Ureter (tissue), 1 donor: ENCODE measurements at regions not wholly inside any gene's neighbourhood (a gene's known extent, or its start where the extent isn't known, plus 50 kb on each side); places are given as distances from the start of the nearest gene placed in this dataset.

Source experiments
- DNase-seq: peaks from one replicate; pipeline ENCODE4 v3.0.0-alpha.2; 2020; ENCODE audit warnings: low spot score
- donor health status: DM: yes; HTN: yes; CAD: no.

GRCh38 chr17:69851736-69852135, 223.3 kb upstream of the KCNJ16 start:
- no peak for DNase-seq

- no peak for DNase-seq
Measured at GRCh38 chr17:69853541-69854224, 221.3 kb upstream of the KCNJ16 start.

- DNase-seq = no peak
Measured at GRCh38 chr17:69854225-69854780, 220.7 kb upstream of the KCNJ16 start.

GRCh38 chr17:69856946-69857345, 218.1 kb upstream of the KCNJ16 start:
- DNase-seq = no peak

GRCh38 chr17:69857412-69857835, 217.6 kb upstream of the KCNJ16 start:
- no peak for DNase-seq

GRCh38 chr17:69858460-69858859, 216.6 kb upstream of the KCNJ16 start:
- DNase-seq = no peak

- DNase-seq = no peak
Measured at GRCh38 chr17:69860142-69860680, 214.8 kb upstream of the KCNJ16 start.

- no peak for DNase-seq
Measured at GRCh38 chr17:69864462-69864861, 210.6 kb upstream of the KCNJ16 start.

- DNase-seq = no peak
Measured at GRCh38 chr17:69869667-69870066, 205.4 kb upstream of the KCNJ16 start.

- DNase-seq = no peak
Measured at GRCh38 chr17:69870091-69870530, 204.9 kb upstream of the KCNJ16 start.

GRCh38 chr17:69870751-69871199, 204.2 kb upstream of the KCNJ16 start:
- no peak for DNase-seq

GRCh38 chr17:69871318-69871717, 203.7 kb upstream of the KCNJ16 start:
- no peak for DNase-seq

- DNase-seq = no peak
Measured at GRCh38 chr17:69872675-69873262, 202.3 kb upstream of the KCNJ16 start.

- DNase-seq = no peak
Measured at GRCh38 chr17:69874175-69874670, 200.8 kb upstream of the KCNJ16 start.

GRCh38 chr17:69876757-69877156, 198.3 kb upstream of the KCNJ16 start:
- DNase-seq = no peak

- DNase-seq = no peak
Measured at GRCh38 chr17:69878661-69879060, 196.4 kb upstream of the KCNJ16 start.

- DNase-seq = no peak
Measured at GRCh38 chr17:69879576-69879975, 195.4 kb upstream of the KCNJ16 start.

- DNase-seq = no peak
Measured at GRCh38 chr17:69880591-69881112, 194.4 kb upstream of the KCNJ16 start.

- no peak for DNase-seq
Measured at GRCh38 chr17:69882281-69882680, 192.7 kb upstream of the KCNJ16 start.

- no peak for DNase-seq
Measured at GRCh38 chr17:69883120-69883519, 191.9 kb upstream of the KCNJ16 start.

- no peak for DNase-seq
Measured at GRCh38 chr17:69884356-69884755, 190.7 kb upstream of the KCNJ16 start.

GRCh38 chr17:69884846-69885245, 190.2 kb upstream of the KCNJ16 start:
- DNase-seq = no peak

GRCh38 chr17:69898601-69899000, 176.4 kb upstream of the KCNJ16 start:
- no peak for DNase-seq
